Transverse colon (tissue), 4 donors: ENCODE measurements at regions not wholly inside any gene's neighbourhood (a gene's known extent, or its start where the extent isn't known, plus 50 kb on each side); places are given as distances from the start of the nearest gene placed in this dataset.

ENCODE experiments used
- EP300 ChIP-seq: sonication (generic); formaldehyde crosslinking; IDR thresholded peaks from one replicate; pipeline ENCODE4 v1.6.1; 2017; ENCODE audit warnings: antibody characterized with exemption, low read depth
- POLR2A ChIP-seq: fragments of 450-650 bp; IDR thresholded peaks from one replicate; pipeline ENCODE4 v1.6.1; 2016; ENCODE audit warnings: antibody characterized with exemption, mild to moderate bottlenecking, moderate library complexity
- POLR2AphosphoS5 ChIP-seq, 3 donors: sonication (generic); formaldehyde crosslinking; IDR thresholded peaks; one replicate each; pipeline ENCODE4 v1.6.1; 2016; ENCODE audit warnings: antibody characterized with exemption in 3 of 3
- TF ChIP-seq, protein P1 (sequence below), 5 experiments: fragments of 200-600 bp in 3 of 5; fragments of 450-650 bp in 2 of 5; sonication (generic) in 3 of 5; IDR thresholded peaks; 1 replicate in 2 of 5; 2 replicates in 3 of 5; pipeline ENCODE4 v1.5.1; 2016 to 2017; ENCODE audit warnings: antibody characterized with exemption in 5 of 5, inconsistent platforms in 3 of 5, mild to moderate bottlenecking in 2 of 5, moderate library complexity in 1 of 5

DNA sequence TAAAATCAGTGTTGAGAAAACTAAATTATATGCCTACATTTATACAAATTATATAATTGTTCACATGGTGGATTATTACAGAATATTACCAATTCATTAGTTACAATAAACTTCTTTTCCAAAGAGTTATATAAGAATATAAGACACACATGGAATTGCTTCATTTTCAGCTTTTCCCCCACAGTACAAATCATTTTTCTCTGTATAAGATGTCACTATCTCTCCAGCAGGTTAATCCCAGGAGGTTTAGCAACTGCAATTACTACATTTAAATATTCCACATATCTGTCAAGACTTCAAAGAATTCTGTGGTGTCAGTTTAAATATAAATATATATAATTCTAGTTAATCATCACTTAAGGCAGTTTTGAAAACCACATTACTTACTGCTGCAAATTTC, 59.6 kb upstream of the G2E3 start:
- TF ChIP-seq POLR2A, result no peak
- TF ChIP-seq, protein P1, sequence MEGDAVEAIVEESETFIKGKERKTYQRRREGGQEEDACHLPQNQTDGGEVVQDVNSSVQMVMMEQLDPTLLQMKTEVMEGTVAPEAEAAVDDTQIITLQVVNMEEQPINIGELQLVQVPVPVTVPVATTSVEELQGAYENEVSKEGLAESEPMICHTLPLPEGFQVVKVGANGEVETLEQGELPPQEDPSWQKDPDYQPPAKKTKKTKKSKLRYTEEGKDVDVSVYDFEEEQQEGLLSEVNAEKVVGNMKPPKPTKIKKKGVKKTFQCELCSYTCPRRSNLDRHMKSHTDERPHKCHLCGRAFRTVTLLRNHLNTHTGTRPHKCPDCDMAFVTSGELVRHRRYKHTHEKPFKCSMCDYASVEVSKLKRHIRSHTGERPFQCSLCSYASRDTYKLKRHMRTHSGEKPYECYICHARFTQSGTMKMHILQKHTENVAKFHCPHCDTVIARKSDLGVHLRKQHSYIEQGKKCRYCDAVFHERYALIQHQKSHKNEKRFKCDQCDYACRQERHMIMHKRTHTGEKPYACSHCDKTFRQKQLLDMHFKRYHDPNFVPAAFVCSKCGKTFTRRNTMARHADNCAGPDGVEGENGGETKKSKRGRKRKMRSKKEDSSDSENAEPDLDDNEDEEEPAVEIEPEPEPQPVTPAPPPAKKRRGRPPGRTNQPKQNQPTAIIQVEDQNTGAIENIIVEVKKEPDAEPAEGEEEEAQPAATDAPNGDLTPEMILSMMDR (IDR thresholded peaks at IDR 0.05), result no peak
- no peak for TF ChIP-seq EP300
- no peak for TF ChIP-seq POLR2AphosphoS5 (IDR thresholded peaks at IDR 0.05)
